OCI-LY3 (cell line): ENCODE measurements at regions not wholly inside any gene's neighbourhood (a gene's known extent, or its start where the extent isn't known, plus 50 kb on each side); places are given as distances from the start of the nearest gene placed in this dataset.

ENCODE experiments used
- EZH2phosphoT487 ChIP-seq: fragments of 200-600 bp; shearing (Covaris generic); IDR thresholded peaks from 2 replicates; pipeline ENCODE4 v1.6.1; 2018; ENCODE audit warnings: antibody characterized with exemption, mixed run types, low read depth
- TF ChIP-seq, protein P1 (sequence below): fragments of 200-600, 300-600 bp; sonication (generic); IDR thresholded peaks from 2 replicates; pipeline ENCODE4 v1.5.1; 2014; ENCODE audit warnings: antibody characterized with exemption, low read length, low read depth

DNA sequence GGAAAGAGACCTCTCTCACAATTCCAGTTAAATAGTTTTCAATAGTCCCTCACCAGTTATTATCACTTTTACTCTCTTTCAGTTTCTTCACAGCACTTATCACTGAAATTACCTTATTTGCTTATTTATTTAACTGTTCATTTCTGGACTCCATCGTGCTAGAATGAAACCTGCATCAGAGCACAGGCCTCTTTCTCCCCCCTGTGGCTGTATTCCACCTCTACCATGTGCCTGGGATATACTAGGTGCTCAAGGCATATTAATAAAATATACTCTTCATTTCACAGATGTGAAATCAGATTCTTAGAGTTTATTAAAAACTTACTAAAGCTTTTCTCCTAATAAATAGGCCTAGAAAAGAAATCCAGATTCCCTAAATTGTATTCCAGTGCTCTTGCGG is 308.9 kb upstream of the MON1B start:
- TF ChIP-seq, protein P1, sequence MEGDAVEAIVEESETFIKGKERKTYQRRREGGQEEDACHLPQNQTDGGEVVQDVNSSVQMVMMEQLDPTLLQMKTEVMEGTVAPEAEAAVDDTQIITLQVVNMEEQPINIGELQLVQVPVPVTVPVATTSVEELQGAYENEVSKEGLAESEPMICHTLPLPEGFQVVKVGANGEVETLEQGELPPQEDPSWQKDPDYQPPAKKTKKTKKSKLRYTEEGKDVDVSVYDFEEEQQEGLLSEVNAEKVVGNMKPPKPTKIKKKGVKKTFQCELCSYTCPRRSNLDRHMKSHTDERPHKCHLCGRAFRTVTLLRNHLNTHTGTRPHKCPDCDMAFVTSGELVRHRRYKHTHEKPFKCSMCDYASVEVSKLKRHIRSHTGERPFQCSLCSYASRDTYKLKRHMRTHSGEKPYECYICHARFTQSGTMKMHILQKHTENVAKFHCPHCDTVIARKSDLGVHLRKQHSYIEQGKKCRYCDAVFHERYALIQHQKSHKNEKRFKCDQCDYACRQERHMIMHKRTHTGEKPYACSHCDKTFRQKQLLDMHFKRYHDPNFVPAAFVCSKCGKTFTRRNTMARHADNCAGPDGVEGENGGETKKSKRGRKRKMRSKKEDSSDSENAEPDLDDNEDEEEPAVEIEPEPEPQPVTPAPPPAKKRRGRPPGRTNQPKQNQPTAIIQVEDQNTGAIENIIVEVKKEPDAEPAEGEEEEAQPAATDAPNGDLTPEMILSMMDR = peak; percentile 49
- no peak for TF ChIP-seq EZH2phosphoT487
